ENCODE measurements at regions not wholly inside any gene's neighbourhood (a gene's known extent, or its start where the extent isn't known, plus 50 kb on each side); places are given as distances from the start of the nearest gene placed in this dataset.

DNA sequence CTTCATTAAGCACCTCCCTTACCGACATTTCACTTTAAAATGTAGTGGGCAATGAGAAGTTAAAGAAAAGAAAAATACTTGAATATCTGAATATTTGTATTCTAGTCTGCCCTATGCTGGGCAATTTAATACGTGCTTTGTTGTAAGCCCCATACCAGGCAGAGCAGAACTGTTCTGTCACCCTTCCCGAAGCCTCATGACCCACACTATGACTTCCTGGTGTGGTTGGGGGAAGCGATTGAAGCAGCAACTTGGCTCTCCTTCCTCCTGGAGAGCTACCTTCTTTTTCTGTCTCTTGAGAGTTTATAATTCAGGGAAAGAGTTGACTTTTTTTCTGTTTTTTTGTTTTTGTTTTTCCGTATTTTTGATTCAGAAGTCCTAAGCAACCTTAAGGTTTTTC, 243.7 kb downstream of the INHBA start:
- TF ChIP-seq, protein P1, sequence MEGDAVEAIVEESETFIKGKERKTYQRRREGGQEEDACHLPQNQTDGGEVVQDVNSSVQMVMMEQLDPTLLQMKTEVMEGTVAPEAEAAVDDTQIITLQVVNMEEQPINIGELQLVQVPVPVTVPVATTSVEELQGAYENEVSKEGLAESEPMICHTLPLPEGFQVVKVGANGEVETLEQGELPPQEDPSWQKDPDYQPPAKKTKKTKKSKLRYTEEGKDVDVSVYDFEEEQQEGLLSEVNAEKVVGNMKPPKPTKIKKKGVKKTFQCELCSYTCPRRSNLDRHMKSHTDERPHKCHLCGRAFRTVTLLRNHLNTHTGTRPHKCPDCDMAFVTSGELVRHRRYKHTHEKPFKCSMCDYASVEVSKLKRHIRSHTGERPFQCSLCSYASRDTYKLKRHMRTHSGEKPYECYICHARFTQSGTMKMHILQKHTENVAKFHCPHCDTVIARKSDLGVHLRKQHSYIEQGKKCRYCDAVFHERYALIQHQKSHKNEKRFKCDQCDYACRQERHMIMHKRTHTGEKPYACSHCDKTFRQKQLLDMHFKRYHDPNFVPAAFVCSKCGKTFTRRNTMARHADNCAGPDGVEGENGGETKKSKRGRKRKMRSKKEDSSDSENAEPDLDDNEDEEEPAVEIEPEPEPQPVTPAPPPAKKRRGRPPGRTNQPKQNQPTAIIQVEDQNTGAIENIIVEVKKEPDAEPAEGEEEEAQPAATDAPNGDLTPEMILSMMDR (IDR thresholded peaks at IDR 0.05), result no peak
- TF ChIP-seq POLR2AphosphoS5 (IDR thresholded peaks at IDR 0.05) (no peak), POLR2A (IDR thresholded peaks at IDR 0.05) (no peak)

Measured in sigmoid colon (tissue), 4 donors.